Fibroblast of peridontal ligament (primary cell): ENCODE measurements at regions not wholly inside any gene's neighbourhood (a gene's known extent, or its start where the extent isn't known, plus 50 kb on each side); places are given as distances from the start of the nearest gene placed in this dataset.
"Not testable (repeated sequence)": the region's sequence is repeated elsewhere in the genome, so short reads cannot be mapped to it uniquely, and the experiment has no call there.

Source experiments
- DNase-seq: peaks from one replicate; pipeline ENCODE4 v3.0.0-alpha.2; 2010; ENCODE audit errors: extremely low read depth

DNA sequence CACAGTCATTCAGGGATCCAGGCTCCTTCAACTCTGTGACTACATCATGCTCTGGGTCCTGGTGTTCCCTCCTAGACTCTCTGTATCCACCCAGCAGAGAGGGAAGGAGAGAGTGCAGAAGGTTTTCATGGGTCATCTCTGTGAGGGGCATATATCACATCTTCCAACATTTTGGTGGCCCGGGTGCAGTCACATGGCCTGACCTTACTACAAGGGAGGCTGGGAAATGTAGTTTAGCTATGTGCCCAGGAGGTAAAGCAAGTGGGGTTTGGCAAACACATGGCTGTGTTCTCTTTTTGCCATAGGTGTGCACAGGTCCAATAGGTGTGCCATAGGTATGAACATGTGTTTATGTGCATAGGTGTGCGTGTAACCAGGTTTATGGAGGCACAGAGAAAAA is 222.2 kb upstream of the EEF2KMT start:
- DNase-seq = no peak

DNA sequence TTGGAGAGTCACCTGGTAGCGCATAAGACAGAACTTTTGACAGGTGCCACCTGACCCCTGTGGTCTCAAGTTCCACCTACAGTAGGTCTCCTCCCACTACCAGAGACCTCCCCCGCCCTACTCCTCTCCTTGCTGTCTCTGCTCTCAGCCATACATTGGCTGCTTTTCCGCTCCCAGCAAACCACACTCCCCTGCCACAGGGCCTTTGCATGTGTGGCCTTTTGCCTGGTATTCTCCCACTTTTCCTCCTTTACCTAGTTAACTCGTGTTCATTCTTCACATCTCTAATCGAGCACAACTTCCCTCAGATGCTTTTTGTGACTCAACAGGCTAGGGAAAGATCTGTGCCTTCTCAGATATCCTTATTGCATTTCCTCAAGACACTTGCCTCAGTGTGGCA is 218.3 kb upstream of the EEF2KMT start:
- DNase-seq = no peak

DNA sequence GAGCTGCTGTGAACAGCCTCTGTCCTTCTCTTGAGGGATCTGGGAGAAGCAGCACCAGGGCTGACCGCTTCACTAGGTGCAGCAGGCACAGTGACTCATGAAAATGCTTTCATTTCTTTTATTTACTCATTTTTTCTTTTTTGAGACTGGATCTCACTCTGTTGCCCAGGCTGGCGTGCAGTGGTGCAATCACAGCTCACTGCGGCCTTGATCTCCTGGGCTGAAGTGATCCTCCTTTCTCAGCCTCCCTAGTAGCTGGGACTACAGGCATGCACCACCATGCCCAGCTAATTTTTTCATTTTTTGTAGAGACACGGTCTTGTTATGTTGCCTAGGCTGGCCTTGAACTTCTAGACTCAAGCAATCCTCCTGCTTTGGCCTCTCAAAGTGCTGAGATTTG is 216.8 kb upstream of the EEF2KMT start:
- DNase-seq = no peak

DNA sequence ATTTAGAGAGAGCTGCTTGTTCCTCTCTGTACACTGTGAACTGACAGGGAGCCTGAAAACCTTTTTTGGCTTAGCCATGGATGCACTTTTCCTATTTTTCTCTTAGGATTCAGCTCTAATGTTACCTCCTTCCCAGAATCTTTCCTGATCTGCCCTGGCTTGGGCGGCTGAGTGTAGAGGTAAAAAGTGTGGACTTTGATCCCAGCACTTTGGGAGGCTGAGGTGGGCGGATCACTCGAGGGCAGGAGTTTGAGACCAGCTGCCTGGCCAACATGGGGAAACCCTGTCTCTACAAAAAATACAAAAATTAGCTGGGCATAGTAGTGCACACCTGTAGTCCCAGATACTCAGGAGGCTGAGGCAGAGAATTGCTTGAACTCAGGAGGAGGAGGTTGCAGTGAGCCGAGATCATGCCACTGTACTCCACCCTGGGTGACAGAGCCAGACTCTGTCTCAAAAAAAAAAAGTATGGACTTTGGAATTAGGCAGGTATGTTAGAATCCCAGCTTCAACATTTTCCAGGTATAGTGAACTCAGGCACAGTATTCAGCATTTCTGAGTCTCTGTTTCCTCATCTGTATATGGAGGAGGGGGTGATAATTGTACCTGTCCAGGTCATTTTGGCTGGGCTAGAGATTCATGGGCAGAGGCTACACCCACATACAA is 212.5 kb upstream of the EEF2KMT start:
- DNase-seq = no peak

DNA sequence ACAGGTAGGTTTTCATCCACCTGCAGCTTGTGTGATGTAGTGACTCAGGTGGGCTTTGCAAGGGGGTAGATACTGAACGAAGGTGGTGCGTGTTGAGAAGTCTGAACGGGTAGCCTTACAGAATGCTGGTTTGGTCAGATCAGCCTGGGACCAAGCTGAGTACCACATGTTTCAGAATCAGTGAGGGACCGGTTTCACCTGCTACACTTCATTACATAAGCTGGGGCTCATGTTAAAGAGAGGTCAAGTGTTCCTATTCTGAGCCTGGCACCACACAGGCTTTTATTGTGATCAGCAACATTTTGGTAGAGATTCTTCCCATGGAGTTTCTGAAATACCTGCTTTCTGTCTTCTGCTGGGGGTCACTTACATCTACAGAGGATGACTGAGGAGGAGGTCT is 207.4 kb upstream of the EEF2KMT start:
- DNase-seq = no peak

DNA sequence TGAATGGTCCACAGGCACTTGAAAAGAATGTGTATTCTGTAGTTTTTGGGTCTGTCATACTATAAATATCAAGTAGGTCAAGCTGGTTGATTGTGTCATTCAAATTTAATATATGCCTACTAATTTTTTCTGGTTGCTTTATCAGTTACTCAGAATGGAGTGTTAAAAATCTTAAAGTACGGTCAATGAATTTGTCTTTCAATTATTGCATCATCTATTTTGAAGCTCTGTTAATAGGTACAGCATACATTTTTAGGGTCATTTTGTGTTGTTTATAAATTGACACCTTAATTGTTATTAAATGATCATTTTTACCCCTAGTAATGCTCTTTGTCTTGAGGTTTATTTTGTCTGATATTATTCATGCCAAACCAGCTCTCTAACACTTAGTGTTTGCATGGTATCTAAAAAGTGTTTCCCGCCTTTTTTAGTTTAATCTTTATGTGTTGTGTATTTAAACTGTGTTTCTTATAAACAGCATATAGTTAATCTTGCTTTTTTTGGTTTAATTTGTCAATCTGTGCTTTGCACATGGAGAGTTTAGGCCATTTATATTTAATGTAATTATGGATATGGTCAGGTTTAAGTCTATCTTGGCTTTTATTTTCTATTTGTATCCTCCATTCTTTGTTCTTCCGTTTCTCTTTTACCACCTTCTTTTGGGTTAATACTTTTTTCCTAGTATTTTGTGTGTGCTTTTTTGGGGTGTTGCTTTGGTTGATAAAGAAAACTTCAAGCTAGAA is 204.9 kb upstream of the EEF2KMT start:
- no peak for DNase-seq

DNA sequence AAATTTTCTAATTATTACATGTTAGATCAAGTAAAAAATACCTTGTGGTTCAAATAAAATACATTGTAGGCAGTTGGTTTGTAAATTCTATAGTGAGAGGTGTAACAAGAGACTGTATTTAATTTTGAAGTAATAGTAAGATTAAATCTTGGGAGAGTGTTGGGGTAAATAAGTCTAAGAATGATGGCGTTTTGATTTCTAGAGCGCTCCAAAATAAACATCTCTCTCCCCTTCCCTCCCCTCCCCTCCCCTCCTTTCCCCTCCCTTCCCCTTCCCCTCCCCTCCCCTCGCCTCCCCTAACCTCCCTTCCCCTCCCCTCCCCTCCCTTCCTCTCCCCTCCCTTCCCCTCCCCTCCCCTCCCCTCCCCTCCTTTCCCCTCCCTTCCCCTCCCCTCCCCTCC is 200.6 kb upstream of the EEF2KMT start:
- no peak for DNase-seq

DNA sequence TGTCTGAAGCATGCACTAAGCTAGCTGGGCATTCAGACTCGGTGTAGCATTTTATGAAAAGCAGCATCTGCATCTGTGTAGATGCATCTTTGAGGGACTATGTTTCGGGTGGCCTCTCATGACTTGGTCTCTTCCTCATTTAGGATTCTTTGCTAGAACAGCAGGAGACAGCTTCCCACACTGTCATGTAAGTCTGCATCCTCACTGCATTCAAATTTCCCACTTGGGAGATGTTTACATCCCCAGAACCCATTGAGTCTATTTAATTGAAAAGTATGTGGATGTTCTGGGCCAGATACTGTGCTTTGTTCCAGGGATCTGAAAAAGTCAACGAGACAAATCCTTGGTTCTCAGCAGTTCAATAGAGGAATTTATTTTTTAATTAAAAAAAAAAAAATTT is 198.6 kb upstream of the EEF2KMT start:
- no peak for DNase-seq

DNA sequence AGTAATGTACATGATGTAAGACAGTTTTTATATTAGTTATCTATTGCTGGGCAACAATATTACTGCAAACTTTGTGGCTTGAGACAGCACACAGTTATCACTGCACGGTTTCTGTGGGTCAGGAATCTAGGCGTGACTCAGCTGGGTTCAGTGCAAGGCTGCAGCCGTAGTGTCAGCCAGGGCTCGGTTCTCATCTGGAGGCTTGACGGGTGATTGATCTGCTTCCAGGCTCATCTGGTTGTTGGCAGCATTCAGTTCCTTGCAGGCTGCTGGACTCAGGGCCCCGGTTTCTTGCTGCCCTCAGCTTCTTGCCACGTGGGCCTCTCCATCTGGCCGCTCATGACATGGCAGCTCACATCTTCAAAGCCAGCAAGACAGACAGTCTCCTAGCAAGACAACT is 197.7 kb upstream of the EEF2KMT start:
- DNase-seq = not testable (repeated sequence)

DNA sequence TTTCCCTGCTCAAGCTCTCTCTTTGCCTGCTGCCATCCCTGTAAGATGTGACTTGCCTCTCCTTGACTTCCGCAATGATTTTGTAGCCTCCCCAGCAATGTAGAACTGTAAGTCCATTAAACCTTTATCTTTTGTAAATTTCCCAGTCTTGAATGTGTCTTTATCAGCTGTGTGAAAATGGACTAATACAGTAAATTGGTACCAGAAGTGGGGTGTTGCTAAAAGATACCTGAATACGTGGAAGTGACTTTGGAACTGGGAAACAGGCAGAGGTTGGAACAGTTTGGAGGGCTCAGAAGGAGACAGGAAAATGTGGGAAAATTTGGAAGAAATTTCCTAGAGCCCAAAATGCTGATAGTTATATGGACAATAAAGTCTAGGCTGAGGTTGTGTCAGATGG is 184.6 kb upstream of the EEF2KMT start:
- DNase-seq = not testable (repeated sequence)

DNA sequence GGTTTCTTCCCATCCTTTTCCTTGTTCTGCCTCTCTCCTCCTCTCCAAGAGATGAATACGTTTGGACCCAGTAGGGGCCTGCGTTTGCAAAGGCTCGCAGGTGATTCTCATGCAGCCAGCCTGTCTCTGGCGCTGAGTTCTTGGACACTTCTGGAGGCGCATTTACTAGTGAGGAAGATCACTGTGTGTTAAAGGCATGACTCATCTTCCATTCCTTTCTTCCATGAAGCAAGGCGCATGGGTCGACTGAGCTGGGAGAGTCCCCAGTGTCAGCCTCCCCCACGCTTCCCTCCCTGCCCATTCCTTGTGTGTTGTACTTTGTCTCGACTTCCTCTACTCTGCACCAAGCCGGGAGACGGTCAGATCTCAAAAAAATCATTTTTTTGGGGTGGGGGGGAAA is 159.9 kb upstream of the EEF2KMT start:
- DNase-seq = no peak

DNA sequence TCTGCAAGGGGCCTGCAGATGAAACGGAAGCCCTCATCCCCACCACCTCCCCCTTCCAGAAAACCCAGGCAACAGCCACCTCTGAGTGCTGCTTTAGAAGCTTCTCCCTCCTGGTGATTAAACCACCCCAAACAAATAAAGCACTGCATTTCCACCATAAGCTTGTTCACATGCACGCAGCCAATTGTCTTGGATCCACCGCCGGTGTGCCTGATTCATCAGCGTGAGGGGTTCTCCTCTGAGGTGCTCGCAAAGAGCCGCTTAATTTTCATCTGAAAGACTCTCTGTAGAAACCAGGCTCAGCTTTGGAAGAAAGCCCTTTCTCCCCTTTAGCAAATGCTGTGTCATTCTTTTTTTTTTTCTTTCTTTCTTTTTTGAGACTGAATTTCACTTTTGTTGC is 155.2 kb upstream of the EEF2KMT start:
- DNase-seq = no peak

DNA sequence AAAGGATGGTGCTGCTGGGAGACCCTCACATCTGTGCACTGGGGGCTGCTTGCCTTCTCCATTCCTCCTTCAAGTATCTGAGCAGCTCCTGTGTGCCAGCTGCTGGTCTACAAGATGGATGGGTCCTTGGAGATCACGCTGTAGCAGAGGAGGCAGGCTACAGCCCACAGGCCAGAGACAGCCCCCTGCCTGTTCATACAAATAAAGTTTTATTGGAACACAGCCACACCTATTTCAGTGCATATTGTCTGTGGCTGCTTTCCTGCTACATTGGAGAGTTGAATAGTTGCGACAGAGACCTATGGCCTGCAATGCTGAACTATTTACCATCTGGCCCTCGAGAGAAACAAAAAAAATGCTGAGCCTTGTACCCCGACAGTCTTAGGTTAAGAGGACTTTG is 149.8 kb upstream of the EEF2KMT start:
- DNase-seq = not testable (repeated sequence)

DNA sequence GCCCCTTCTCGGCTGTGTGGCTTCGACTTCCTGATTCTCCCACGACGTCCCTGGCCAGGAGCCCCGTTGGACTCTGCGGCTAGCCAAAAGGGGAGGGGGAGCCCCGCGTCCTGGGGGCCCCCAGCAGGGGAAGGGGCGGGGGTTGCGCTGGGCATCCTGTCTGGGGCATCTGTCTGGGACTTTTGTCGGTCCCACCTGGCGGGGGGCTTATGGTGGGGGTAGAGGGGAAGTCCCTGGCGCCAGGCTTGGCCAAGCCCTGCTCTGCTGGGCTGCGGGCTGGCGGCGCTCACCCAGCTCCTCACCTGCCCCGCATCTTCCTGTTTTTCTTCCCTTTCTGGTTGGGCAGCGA is 142.7 kb upstream of the EEF2KMT start:
- DNase-seq = not testable (repeated sequence)

DNA sequence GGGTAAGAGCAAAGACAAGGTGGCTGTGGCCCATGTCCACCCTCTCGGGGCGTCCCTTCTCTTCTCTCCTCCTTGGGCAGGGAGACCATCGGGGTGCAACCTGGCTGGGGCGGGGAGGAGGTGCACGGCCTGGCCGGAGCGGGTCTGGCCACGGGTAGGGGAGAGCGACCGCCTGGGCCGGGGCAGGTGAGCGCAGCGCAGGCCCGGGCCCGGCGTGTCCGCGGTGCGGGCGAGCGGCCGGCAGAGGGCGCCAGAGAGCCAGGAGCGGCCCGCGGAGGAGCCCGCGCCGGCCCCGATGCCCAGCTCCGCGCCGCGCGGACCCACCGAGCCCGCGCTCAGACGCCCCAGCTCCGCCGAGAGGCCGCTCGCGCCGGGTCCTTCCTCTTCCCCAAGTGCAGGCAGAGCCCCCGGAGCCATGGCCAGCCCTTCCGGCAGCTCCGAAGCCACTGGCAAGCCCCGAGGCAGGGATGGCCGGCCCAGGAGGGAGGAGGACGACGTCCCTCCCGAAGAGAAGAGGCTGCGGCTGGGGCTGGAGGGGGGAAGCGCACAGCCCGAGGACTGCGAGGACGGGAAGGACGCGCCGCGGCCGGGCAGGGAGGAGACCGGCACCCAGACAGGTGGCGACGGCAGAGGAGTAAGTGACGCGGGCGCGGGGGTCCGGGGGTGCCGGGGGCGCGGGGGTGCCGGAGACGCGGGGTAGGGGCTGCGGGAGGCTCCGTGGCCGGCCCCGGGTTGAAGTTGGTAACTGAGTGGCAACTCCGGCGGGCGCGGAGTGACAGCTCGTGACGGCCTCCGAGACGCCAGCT is 142.1 kb upstream of the EEF2KMT start:
- DNase-seq = not testable (repeated sequence)

DNA sequence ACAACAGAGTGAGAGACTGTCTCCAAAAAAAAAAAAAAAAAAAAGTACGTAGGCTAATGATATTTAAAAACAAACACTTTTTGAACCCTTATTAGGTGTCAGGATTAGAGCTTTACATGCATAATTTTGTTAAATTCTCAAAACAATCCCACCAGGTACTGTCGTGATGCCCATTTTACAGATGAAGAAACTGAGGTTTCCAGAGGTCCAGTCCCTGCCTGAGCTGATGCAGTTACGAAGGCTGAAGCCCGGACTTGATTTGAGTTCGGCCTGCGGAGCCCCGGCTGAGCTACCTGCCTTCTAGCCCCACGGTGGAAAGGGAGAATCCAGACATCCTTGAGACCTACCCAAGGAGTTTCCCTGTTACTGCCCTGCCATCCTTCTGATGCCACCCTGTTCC is 137.5 kb upstream of the EEF2KMT start:
- DNase-seq = no peak

DNA sequence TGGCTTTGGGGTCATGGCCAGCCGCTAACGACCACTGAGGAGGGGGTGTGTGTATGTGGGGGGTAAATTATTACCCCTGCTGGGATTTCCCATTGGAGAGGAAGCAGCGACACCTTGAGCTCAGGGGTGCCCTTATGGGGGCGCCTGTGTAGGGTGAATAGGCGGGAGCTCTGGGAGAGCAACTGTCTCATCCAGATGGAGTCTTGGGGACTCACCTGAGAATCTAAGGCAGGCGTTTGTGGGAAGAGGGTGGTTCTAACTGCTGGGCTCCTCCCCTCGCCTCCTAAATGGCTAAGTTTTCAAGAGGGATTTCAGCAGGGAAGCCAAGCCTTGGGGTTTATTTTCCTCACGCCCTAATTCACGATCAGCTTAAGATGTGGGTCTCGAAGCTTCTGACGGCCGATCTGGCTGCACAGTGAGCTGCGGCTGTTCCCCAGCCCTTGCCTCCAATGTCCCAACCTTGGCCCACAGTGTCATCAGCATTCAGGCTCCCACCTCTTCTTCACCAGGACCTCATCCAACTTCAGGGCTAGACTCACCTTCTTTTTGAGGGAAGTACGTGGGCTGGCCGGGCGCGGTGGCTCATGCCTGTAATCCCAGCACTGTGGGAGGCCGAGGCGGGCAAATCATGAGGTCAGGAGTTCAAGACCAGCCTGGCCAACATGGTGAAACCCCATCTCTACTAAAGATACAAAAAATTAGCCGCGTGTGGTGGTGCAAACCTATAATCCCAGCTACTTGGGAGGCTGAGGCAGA is 136.9 kb upstream of the EEF2KMT start:
- DNase-seq = no peak

DNA sequence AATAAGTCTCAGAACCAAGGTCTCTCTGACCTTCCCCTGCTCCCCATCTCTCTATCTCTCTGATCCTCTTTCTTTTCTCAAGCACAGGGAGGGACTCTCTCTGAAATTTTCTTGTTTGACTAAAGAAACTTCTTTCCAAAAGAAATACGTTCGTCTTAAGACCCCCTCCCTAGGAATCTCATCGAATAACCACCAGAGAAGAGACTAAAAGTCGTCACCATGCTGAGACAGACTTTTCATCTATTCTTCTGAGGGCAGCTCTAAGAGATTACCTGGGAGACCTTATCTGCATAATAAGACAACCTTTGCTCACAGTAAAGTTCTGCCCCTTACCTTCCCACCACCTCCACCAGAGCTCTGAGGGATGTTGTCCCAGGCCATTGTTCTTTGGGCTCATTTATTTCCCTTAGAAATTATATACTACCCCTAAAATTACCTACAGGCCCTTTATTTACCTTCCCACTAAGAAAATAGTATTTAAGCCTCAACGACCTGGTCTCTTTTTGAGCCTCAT is 133.7 kb upstream of the EEF2KMT start:
- no peak for DNase-seq

DNA sequence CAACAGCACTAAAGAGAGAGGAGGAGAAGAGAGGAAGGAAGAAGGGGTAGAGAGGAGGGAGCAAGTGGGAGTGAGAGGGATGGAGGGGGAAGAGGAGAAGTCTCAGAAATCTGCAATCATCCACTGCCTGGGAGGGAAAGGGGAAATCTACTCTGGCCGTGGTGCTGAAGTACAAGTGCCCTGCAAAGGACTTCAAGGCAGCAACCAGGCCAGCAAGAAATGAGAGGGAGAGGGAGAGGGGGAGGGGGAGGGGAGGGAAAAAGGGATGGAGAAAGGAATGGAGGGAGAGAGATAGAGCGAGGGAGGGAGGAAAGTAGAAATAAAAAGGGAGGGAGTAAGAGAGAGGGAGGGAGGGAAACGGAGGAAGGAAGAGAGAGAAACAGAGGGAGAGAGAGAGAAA is 130.8 kb upstream of the EEF2KMT start:
- no peak for DNase-seq

DNA sequence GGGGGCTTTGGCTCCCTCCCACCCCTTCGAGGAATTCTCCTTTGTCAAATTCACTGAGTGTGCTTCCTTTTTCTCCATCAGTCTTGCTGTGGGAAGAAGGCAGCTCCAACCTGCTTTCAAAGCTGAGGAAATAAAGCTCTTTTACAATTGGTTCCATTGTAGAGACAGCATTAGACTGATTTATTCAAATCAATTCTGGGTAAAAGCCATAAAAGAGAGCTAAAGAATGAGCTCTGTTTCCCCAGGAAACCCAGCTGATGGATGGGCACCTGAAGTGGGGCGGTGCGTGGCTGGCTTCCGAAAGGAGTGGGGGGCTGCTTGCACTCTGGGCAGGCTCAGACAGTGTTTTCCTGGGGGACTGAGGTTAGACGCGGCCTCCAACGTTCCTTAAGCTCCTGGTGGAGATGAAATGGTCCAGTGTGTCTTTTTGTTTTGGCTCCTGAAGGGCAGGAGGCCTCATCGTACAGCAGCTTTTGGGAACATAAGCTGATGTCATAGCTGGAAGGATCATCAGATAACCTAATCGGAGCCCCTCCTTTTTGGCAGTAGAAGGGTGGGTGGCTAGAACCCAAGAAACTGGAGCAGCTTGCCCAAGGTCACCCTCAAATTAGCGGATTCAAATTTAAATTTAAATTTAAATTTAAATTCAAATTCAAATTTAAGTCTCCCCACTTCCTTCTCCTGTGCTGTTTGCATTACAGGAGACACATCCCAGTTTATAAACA is 128.5 kb upstream of the EEF2KMT start:
- DNase-seq = no peak

DNA sequence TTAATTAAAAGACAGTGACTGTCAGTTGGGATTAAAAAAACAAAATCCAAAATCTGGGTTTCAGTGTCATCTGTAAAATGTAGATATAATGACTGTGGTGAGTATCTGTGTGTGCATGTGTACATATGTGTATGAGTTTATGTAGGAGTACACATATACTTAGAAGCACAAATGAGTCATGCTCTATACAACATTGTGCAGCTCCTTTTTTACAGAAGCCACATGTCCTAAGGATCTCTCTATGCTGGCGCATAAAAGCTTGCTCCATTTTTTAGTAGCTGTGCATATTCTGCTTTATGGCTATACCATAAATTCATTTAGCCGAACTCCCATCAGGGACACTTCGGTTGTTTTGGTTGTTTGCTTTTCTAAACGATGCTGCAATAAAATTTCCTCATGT is 125.2 kb upstream of the EEF2KMT start:
- no peak for DNase-seq
